ENCODE measurements at regions not wholly inside any gene's neighbourhood (a gene's known extent, or its start where the extent isn't known, plus 50 kb on each side); places are given as distances from the start of the nearest gene placed in this dataset.

GRCh38 chr20:6265204-6265904 is 142.5 kb upstream of the FERMT1 start (continued):
- TF ChIP-seq CTCF (IDR thresholded peaks at IDR 0.05), result peak; percentile 42
- TF ChIP-seq RAD21 (IDR thresholded peaks at IDR 0.05; ENCODE audit: low read length), result peak; percentile 57

GRCh38 chr20:6253396-6253795 is 130.6 kb upstream of the FERMT1 start:
- Histone ChIP-seq H2AFZ (ENCODE audit: low read depth) (no peak overlapping the region), H3K79me2 (ENCODE audit: insufficient read depth) (no peaks in the 10 kb centered on the region), H3F3A (replicated peaks; ENCODE audit: insufficient read depth) (no peaks in the 10 kb centered on the region), H3K4me1 (ENCODE audit: control insufficient read depth in 1 of 2, insufficient read depth in 2 of 2, low read depth in 1 of 2, low read length in 1 of 2) (no peaks in the 10 kb centered on the region), H3K9ac (no peak overlapping the region), H3K9me2 (no peaks in the 10 kb centered on the region), H3K4me2 (no peak overlapping the region), H3K27ac (ENCODE audit: low read depth in 2 of 2, low read length in 1 of 2) (no peak overlapping the region), H3K4me3 (ENCODE audit: low read depth in 2 of 2, low read length in 1 of 2) (no peak overlapping the region), H3K27me3 (ENCODE audit: insufficient read depth) (no peaks in the 10 kb centered on the region), H3K9me3 (no peaks in the 10 kb centered on the region), H3K36me3 (replicated peaks in 1 of 2; ENCODE audit: control insufficient read depth in 1 of 2, insufficient read depth in 2 of 2, low read length in 1 of 2) (no peaks in the 10 kb centered on the region), H4K20me1 (ENCODE audit: insufficient read depth) (no peaks in the 10 kb centered on the region)
- POLR2A ChIA-PET, result no interaction called here
- TF ChIP-seq GABPA (IDR thresholded peaks at IDR 0.05; ENCODE audit: low read depth), result no peak
- TF ChIP-seq FOSL2 (IDR thresholded peaks at IDR 0.05; ENCODE audit: borderline replicate concordance, low read depth), result no peak
- TF ChIP-seq SMC3 (IDR thresholded peaks at IDR 0.05; ENCODE audit: low read depth, low read length), result no peak
- no peak for TF ChIP-seq CTCF (IDR thresholded peaks at IDR 0.05)
- TF ChIP-seq TEAD4 (IDR thresholded peaks at IDR 0.05; ENCODE audit: borderline replicate concordance, insufficient read depth), result no peak
- TF ChIP-seq FOXJ3 (CRISPR knock-in tag; IDR thresholded peaks at IDR 0.05), result no peak
- TF ChIP-seq EP300 (IDR thresholded peaks at IDR 0.05; ENCODE audit: borderline replicate concordance in 1 of 2, low read depth in 1 of 2, low read length in 1 of 2), result no peak
- no peak for TF ChIP-seq PBX3 (IDR thresholded peaks at IDR 0.05)
- no peak for TF ChIP-seq SIN3A (IDR thresholded peaks at IDR 0.05; ENCODE audit: borderline replicate concordance, low read depth, low read length)
- no peak for TF ChIP-seq ELF1 (IDR thresholded peaks at IDR 0.05)
- TF ChIP-seq YY1 (IDR thresholded peaks at IDR 0.05; ENCODE audit: low read depth), result no peak
- no peak for TF ChIP-seq MXI1 (IDR thresholded peaks at IDR 0.05; ENCODE audit: low read depth, low read length)
- TF ChIP-seq IRF3 (IDR thresholded peaks at IDR 0.05; ENCODE audit: low read depth, low read length), result no peak
- TF ChIP-seq RXRA (IDR thresholded peaks at IDR 0.05; ENCODE audit: borderline replicate concordance, low read depth), result no peak
- no peak for TF ChIP-seq ZBTB33 (IDR thresholded peaks at IDR 0.05; ENCODE audit: borderline replicate concordance, low read depth)
- TF ChIP-seq JUND (IDR thresholded peaks at IDR 0.05), result no peak
- TF ChIP-seq TCF12 (IDR thresholded peaks at IDR 0.05), result no peak
- 7% methylated on average over 2 of the region's 2 CpGs for WGBS (ENCODE audit: low lambda C conversion rate)
- DNase-seq, result no peak
- CTCF ChIA-PET, result no interaction called here

Data from SK-N-SH (cell line).